ENCODE measurements at regions not wholly inside any gene's neighbourhood (a gene's known extent, or its start where the extent isn't known, plus 50 kb on each side); places are given as distances from the start of the nearest gene placed in this dataset.

GRCh38 chr2:12596771-12597170, 120.0 kb upstream of the TRIB2 start:
- no peaks in the 10 kb centered on the region for H3K79me2 ChIP-seq (ENCODE audit: insufficient read depth, low read depth, low read length)
- no peaks in the 10 kb centered on the region for H3K36me3 ChIP-seq (ENCODE audit: insufficient read depth, low read length)
- no peak overlapping the region for H3K27ac ChIP-seq (ENCODE audit: low read depth, low read length, poor library complexity, severe bottlenecking)
- TF ChIP-seq CTCF (conservative IDR thresholded peaks at IDR 0.05; ENCODE audit: low read length) (no peak), EZH2phosphoT487 (IDR thresholded peaks at IDR 0.05; ENCODE audit: borderline replicate concordance, low read depth, low read length) (no peak)
- ChIA-PET CTCF (ENCODE audit: unreplicated experiment) (no interaction called here), POLR2A (interaction anchor here (1.0 to 1.1 kb wide), 2 partner anchors 10 to 16 kb away, joined by 3 read pairs; no protein-coding TSS in a partner anchor)
- no peaks in the 10 kb centered on the region for H4K20me1 ChIP-seq (ENCODE audit: insufficient read depth, low read length)
- intact Hi-C loops (cut with micrococcal nuclease; ENCODE audit: unreplicated experiment): no loop called here
- no peaks in the 10 kb centered on the region for H3K9me3 ChIP-seq (ENCODE audit: low read length)
- H3K4me2 ChIP-seq (ENCODE audit: low read length): no peak overlapping the region
- H3K9me2 ChIP-seq (ENCODE audit: insufficient read depth, low read length): no peaks in the 10 kb centered on the region
- H3K4me3 ChIP-seq (ENCODE audit: low read depth, low read length, poor library complexity, severe bottlenecking): no peak overlapping the region
- BruUV-seq (replicated peaks): no TSS peak
- H3K4me1 ChIP-seq (ENCODE audit: insufficient read depth, low read length, poor library complexity, severe bottlenecking): no peaks in the 10 kb centered on the region
- H2AFZ ChIP-seq (ENCODE audit: low read length): no peak overlapping the region
- DNase-seq (ENCODE audit: low spot score): no peak

- DNase-seq (ENCODE audit: low spot score): no peak
- POLR2A ChIA-PET: interaction anchor here (1.1 kb wide), 1 partner anchor 15 kb away, joined by 3 read pairs; no protein-coding TSS in a partner anchor
- H4K20me1 ChIP-seq (ENCODE audit: insufficient read depth, low read length): no peaks in the 10 kb centered on the region
- no peaks in the 10 kb centered on the region for H3K36me3 ChIP-seq (ENCODE audit: insufficient read depth, low read length)
- H3K27ac ChIP-seq (ENCODE audit: low read depth, low read length, poor library complexity, severe bottlenecking): no peak overlapping the region
- H2AFZ ChIP-seq (ENCODE audit: low read length): no peak overlapping the region
- TF ChIP-seq CTCF (conservative IDR thresholded peaks at IDR 0.05; ENCODE audit: low read length): no peak
- TF ChIP-seq EZH2phosphoT487 (IDR thresholded peaks at IDR 0.05; ENCODE audit: borderline replicate concordance, low read depth, low read length): no peak
- H3K9me3 ChIP-seq (ENCODE audit: low read length): no peaks in the 10 kb centered on the region
- no peaks in the 10 kb centered on the region for H3K9me2 ChIP-seq (ENCODE audit: insufficient read depth, low read length)
- no TSS peak for BruUV-seq (replicated peaks)
- no peaks in the 10 kb centered on the region for H3K4me1 ChIP-seq (ENCODE audit: insufficient read depth, low read length, poor library complexity, severe bottlenecking)
- H3K4me3 ChIP-seq (ENCODE audit: low read depth, low read length, poor library complexity, severe bottlenecking): no peak overlapping the region
- no peaks in the 10 kb centered on the region for H3K79me2 ChIP-seq (ENCODE audit: insufficient read depth, low read depth, low read length)
- intact Hi-C loops (cut with micrococcal nuclease; ENCODE audit: unreplicated experiment): no loop called here
- no peak overlapping the region for H3K4me2 ChIP-seq (ENCODE audit: low read length)
- CTCF ChIA-PET (ENCODE audit: unreplicated experiment): no interaction called here
These were observed 119.1 kb upstream of the TRIB2 start for GRCh38 chr2:12597610-12598009.

GRCh38 chr2:12602661-12603060, 114.1 kb upstream of the TRIB2 start:
- Histone ChIP-seq H3K4me2 (ENCODE audit: low read length) (no peak overlapping the region), H3K79me2 (ENCODE audit: insufficient read depth, low read depth, low read length) (no peaks in the 10 kb centered on the region), H3K27ac (ENCODE audit: low read depth, low read length, poor library complexity, severe bottlenecking) (no peak overlapping the region), H3K4me1 (ENCODE audit: insufficient read depth, low read length, poor library complexity, severe bottlenecking) (no peaks in the 10 kb centered on the region), H3K4me3 (ENCODE audit: low read depth, low read length, poor library complexity, severe bottlenecking) (no peak overlapping the region), H3K9me2 (ENCODE audit: insufficient read depth, low read length) (no peaks in the 10 kb centered on the region), H3K9me3 (ENCODE audit: low read length) (no peaks in the 10 kb centered on the region), H2AFZ (ENCODE audit: low read length) (no peak overlapping the region), H4K20me1 (ENCODE audit: insufficient read depth, low read length) (no peaks in the 10 kb centered on the region), H3K36me3 (ENCODE audit: insufficient read depth, low read length) (no peaks in the 10 kb centered on the region)
- DNase-seq (ENCODE audit: low spot score): no peak
- BruUV-seq (replicated peaks): no TSS peak
- TF ChIP-seq CTCF (conservative IDR thresholded peaks at IDR 0.05; ENCODE audit: low read length): no peak
- no peak for TF ChIP-seq EZH2phosphoT487 (IDR thresholded peaks at IDR 0.05; ENCODE audit: borderline replicate concordance, low read depth, low read length)
- ChIA-PET POLR2A (interaction anchor here (0.9 to 4.8 kb wide), 3 partner anchors 9 to 13 kb away, joined by 3 to 33 read pairs (median 5); no protein-coding TSS in a partner anchor), CTCF (ENCODE audit: unreplicated experiment) (no interaction called here)
- intact Hi-C loops (cut with micrococcal nuclease; ENCODE audit: unreplicated experiment): no loop called here
